Middle frontal gyrus (tissue), 1 donor: ENCODE measurements at regions not wholly inside any gene's neighbourhood (a gene's known extent, or its start where the extent isn't known, plus 50 kb on each side); places are given as distances from the start of the nearest gene placed in this dataset.

ENCODE experiments used
- DNase-seq: peaks from one replicate; pipeline ENCODE4 v3.0.0-alpha.2; 2015; ENCODE audit warnings: low spot score; ENCODE audit errors: extremely low spot score

DNA sequence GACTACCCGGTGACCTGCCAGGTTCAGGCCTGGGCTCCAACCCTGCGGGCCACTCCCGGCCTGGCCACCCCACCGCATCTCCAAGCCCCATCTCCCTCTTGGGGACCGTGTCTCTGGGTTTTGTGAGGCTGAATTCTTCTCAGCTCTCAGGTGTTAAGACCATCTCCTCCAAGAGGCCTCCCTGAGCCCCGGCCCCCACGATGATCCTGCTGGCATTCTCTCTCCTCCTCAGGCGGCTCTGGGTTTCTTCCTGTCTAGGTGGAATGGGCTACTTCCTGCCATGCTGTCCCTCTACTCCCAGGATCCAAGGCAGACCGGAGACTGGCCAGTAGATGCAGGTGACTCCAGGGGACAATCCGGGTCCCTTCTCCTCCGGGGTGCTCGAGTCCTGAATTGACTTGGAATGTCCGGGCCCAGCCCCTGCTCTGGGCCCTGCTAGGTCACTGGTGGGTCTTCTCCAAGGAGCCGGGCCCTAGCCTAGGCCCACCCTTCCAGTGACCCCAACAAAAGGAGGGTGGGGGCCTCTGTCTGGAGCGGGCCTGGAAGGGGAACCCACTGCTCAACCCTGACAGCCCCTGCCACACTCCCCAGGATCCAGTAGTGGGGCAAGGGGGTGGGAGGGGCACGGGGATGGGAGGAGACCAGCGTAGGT is 219.8 kb downstream of the C9orf50 start:
- no peak for DNase-seq

DNA sequence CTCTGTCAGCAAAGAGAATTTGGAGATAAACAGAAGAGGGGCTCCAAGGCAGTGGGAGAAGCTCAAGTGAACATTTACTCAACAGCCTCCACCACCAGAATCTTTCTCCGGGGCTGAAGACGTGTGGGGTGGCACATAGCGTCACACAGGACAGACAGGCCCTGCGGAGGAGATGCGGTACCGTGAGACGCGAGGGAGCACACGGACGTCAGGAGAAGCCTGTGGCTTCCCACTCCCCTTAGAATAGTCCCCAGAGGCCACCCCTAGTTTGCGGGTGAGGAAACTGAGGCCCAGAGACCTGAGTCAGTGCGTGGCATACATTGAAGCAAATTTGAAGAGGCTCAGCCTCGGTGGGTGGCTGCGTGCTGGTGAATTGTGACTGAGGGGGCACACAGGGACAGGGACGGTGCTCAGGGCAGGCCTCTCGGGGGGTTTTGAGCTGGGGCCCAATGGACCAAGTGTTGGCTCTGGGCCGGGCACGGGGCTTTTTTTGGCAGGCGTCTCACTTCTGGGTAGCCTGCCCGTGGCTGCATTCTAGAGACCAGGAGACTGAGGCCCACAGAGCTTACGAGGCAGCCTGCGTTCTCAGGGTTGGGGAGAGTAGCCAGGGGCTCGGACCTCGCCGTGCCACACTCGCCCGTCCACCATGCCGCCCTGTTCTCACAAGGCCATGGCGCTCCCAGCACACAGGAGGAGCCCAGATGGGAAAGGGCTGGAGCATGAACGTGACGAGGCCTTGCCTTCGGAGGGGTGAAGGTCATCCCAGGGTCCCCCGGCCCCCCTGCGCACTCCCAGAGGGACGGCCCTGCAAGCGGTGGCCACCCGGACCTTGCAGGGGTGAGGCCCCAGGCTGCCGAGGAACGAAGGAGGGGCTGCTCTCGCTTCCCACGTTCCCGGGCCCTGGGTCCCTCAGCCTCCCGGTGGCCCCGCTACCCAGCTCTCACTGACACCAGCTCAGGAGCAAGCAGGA is 220.6 kb downstream of the C9orf50 start:
- DNase-seq: no peak

- DNase-seq: no peak
Measured at GRCh38 chr9:129399634-129399990, 221.3 kb downstream of the C9orf50 start.

- DNase-seq: no peak
Measured at GRCh38 chr9:129398961-129399633, 221.0 kb upstream of the IER5L start.

DNA sequence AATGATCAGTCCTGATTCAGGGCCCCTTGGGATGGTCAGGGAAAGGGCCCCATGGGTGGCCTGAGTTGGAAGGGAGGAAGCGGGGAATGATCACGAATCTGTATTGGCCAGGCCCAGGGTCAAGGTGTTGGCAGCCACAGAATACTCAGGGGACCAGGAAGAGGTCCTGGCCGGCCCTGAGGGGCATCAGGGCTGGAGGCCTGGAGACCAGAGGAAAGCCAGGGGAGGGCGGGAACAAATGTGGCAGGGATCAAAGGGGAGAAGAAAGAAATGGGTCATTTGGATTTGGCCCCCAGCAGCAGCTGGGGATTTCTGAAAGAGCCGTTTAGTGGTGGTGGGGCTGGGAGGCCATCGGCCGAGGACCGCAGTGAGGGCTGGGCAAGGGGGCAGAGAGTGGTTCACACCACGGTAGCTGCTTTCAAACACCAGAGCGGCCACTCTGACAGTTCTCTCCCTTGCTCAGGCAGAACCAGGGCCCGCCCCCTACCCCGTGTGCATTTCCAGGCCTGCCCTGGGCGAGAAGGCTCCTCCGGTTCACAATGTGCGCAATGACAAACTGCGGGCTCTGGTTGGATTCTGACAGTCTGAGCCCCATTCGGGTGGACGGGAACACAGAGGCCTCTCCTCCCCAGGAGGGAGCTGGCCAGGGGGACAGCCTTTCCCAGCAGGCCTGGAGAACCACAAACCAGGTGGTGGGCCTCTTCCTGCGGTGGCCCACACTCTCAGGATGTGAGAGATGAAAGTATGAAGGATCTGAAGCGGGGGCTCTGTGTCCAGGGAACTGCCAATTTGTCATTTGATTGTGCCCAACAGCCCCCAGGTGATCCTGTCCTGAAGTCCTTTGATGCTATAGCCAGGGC is 220.3 kb upstream of the IER5L start:
- DNase-seq: no peak

- DNase-seq: no peak
Measured at GRCh38 chr9:129397335-129397734, 219.3 kb upstream of the IER5L start.

DNA sequence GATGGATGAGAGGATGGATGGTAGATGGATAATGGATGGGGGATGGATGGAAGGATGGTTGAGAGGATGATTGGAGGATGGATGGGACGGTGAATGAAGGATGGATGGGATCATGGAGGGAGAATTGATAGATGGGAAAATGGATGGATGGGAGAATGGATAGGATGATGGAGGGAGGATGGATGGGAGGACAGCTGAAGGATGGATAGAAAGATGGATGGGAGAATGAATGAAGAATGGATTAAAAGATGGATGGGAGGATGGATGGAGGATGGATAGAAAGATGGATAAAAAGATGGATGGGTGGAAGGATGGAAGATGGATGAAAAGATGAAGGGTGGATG is 218.3 kb upstream of the IER5L start:
- DNase-seq: no peak

GRCh38 chr9:129395633-129396364 is 217.7 kb upstream of the IER5L start:
- no peak for DNase-seq

DNA sequence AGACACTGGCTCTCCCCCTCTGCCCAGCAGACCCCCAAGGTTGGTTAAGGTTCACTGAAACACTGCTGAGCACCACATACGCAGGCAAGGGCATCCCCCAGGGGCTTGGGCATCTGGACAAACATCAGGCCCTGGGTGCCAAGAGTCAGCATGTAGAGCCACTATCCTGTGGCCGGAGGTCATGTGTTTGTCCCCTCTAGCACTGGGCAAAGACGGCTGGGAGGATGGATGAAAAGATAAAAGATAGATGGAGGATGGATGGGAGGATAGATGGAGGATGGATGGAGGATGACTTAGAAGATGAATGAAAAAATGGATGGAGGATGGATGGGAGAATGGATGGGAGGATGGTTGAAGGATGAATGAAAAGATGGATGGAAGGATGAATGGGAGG is 216.8 kb upstream of the IER5L start:
- DNase-seq: no peak

- no peak for DNase-seq
Measured at GRCh38 chr9:129394061-129394885, 216.2 kb upstream of the IER5L start.

- no peak for DNase-seq
Measured at GRCh38 chr9:129393064-129393463, 215.0 kb upstream of the IER5L start.

DNA sequence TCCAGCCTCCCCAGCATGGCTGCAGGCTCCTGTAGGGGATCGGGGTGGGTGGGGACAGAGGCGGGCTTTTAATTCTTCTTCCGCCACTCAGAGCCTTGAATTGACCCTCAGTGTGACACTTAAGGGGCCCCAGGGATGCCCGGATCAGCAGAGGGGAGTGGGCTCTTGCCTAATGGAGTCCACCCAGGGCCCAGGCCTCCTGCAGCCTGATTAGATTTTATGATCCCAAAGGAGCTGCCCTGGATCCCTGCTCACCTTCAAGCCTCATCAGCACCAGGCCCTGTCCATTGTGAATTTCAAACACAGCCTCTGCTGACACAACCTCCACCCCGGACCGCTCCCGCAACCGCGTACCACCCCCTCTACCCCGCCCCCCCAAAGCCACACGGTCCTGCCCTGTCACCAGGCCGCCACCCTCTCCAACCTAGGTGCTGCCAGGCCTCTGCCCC is 214.1 kb upstream of the IER5L start:
- DNase-seq: no peak

DNA sequence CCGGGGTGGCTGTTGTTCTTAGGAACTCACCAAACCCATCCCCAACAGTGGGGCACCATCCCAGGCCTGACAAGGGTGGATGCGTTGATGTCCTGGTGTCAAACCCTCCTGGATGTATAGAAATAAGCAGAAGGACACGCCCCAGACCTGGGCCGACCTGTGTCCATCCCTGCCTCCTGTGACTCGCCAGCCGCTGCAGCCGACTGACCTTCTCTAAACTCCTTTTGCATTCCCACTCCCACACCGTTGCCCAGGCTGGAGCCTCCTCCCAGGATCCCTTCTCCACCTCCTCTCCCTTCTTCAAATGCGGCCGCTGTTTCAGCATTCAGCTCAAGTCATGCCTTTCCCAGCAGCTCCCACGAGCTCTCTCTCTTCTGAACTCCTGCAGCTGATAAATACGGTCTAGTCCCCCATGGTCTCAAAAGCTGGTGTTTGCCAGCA is 213.2 kb upstream of the IER5L start:
- no peak for DNase-seq

DNA sequence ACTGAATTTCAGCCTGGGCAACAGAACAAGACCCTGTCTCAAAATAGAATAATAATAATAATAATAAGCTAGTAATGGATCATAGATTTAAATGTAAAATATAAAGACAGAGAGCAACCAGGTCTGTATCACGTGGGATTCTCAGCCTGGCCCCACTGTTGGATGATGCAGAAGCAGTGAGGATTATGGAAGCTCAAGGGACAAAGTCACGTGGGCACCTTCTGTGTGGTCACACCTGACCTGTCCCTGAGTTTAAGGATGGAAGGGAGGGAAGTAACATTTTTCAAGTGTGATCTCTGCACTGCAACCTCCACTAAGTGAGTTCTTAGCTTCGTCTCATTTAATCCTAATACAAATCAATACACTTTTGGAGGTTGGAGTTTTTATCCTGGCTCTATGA is 212.5 kb upstream of the IER5L start:
- DNase-seq: no peak

GRCh38 chr9:129387822-129388221 is 209.8 kb upstream of the IER5L start:
- no peak for DNase-seq

DNA sequence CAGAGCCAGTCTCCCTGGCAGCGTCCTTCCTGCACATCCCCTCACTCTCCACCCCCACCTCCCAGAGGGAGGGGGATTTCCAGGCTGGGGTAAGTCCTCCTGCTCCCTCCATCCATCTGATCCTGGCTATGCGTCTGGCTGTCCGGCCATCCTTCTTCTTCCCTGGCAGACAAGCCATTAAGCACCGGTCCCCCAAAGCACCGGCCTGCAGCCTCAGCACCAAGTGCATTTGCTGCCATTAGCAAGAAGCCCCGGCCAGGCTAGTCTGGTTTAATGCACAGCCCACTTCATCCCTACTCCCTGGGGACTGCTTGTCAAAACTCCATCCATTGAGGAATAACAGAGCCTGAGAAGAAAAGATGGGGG is 208.7 kb upstream of the IER5L start:
- no peak for DNase-seq

GRCh38 chr9:129385211-129385934 is 207.3 kb upstream of the IER5L start:
- no peak for DNase-seq

DNA sequence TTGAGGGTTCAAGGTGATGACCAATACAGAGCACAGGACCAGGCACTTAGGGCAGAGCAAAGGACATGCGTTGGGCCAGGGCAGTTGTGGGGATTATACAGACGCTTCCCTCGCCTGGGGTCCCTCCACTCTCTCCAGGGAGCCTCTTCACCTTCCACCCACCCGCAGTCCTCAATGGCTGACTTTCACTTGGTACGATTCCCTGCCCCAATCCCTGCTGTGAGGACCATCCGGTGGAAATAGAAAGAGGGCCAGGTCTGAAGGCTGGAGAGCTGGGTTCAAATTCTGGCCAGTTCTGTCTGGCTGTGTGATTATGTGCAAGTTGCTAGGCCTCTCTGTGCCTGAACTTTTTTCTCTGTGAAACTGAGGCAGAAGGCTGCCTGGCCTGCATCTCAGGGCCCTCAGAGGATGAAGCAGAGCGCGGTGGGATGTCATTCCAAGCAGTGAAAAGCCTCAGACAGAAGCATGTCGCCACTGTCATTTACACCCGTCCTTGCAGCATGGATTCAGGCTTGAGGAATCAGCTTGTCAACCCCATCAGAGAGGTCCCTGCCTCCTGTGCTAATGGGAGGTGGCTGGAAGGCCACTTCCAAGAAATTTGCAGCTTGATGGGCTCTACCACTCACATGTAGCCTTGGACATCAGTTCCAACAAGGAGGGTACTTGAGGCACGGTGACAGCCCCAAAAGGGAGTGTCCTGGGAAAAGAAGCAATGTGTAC is 206.6 kb upstream of the IER5L start:
- DNase-seq: no peak
